NCI-H1048 (cell line): ENCODE measurements at regions not wholly inside any gene's neighbourhood (a gene's known extent, or its start where the extent isn't known, plus 50 kb on each side); places are given as distances from the start of the nearest gene placed in this dataset.

Experiments
- DNase-seq: peaks from one replicate; lab custom pipeline; 2025; lab: John Stamatoyannopoulos, UW

DNA sequence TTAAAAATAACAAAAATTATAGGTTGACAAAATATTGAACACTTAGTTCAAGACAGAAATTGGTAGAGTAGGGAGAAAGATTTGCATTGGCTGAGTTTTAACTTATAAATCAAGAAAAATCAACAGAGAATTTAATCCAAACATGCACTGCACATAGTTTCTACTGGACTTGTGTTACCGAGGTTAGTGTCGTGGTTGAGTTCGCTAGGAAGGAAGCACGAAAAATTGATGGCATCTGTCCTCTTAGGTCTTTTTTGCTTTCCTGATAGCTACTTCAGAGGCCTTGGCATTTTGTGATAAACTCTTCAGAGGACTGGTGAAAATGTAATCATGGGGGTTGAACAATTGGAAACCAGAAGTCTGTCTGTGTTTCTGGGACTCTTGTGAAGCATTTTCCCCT is 392.9 kb downstream of the NUAK1 start:
- no peak for DNase-seq

DNA sequence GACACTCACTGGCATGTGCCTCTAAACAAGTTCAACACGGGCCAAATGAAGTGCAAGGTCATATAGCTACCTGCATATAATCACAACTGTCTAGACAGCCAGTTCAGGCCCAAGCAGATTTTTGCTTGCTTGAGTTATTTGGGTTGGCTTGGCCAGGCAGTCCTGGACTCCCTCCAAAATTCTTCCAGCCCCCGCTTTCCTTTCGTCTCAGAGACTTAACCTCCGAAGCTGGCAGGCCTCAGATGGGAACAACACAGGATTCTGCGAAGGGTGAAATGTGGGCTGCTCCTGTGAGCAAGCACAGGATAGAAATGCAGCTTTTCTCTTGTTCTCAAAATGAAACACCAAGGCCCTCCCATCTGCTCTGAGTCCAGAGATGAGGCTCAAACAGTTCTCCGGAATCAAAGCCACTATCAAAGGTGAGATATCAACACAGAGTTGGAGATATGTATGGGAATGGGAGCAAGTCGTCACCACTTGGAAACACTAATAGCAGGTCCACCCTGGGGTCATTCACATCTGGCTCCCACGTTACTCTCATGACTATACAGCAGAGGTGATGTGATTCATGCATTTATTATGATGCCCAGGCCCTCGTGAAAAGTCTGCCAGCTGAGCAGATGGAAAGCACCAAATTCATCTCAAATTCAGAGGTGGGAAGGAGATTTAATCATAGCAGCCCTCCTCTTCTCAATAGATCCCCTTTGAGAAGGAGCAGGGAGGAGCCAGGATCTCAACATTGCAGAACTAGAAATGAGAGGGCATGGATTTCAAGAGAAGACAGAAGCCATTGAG is 389.8 kb downstream of the NUAK1 start:
- DNase-seq = no peak

DNA sequence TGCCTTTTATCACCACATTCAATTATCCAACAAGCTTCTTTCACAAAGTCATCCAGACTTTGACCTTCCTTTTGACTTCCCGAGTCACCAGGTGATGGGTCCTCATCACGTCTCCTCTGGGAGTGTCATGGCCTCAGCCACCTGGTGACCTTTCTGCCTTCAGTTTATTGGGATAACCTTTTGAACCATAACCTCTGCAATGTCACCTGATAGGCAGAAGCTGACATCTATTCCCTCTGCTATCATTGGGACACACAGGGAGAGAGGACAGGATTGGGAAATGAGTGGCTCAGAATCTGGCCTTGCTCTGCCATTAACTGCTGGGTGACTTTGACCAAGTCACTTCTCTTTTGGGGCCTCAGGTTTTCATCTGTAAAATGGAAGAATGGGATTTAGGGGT is 388.7 kb downstream of the NUAK1 start:
- DNase-seq = no peak

DNA sequence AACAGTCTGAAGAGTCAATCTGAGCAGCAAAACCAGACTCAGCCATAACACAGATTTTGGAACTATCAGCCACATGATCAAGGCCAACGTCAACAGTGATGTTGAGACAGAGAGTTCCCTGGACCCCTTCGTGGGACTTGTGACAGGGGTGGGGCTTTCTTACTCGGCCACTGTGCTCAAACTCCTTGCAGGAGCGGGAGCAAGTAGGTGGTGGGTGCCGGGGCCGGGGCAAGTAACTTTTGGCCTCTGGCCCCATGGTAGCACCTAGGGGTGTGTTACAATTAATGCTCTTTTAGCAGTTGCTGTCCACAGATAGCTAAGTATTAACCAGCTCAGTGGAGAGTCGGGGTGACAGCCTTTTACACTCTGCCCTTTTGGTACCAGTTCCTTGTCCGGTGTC is 384.4 kb downstream of the NUAK1 start:
- no peak for DNase-seq

DNA sequence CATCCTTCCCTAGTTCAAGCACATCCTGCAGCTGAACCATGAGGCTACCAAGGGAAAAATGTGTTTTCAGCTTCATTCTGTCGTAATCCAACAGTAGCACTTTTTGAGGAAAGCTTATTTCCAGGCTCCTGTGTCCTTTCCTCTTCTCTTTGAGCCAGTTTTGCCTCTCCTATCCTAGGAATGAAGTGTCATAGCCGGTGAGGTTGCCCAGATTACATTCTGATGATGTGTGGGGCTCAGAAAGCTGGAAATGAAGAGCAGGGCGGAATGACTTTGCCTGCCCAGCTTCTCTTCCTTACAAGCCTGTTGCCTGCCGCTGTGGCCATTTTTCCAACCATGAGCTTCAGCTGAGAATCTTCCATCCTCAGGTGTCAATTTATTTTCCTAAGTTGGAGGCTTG is 381.8 kb downstream of the NUAK1 start:
- DNase-seq = no peak

DNA sequence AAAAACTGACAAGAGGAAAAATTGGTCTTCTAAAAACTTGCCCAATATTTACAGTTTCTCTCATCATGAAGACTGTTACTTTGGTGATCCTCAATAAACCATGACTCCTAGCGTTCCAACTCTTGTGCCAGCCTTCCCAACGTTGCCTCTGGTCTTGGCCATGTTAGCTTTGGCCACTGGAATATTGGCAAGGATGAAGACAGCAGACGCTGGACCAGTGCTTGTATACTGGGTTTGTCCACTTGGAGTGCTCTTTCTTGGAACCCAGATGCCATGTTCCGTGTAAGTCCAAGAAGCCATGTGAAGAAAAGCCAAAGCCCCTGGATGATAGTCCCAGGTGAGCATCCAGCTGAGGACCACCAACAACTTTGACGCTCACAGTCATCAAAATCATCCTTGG is 379.6 kb downstream of the NUAK1 start:
- no peak for DNase-seq

DNA sequence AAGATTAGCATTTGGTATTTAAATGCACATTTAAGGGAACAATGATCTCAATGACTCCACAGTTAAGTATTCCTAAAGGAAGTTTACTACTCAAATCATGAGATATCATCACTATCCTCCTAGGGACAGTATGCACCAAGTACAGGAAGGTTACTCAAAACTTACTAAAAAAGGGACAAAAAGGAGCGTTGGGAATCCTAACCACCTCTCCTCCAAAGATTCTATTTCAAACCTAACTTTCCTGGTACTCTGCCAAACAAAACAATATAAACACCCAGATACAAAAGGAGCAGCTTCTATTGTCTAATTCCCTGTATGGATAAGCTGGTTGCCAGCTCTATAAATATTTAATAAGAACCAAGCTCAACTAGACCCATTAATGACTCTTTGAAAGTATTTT is 377.7 kb downstream of the NUAK1 start:
- DNase-seq = no peak

DNA sequence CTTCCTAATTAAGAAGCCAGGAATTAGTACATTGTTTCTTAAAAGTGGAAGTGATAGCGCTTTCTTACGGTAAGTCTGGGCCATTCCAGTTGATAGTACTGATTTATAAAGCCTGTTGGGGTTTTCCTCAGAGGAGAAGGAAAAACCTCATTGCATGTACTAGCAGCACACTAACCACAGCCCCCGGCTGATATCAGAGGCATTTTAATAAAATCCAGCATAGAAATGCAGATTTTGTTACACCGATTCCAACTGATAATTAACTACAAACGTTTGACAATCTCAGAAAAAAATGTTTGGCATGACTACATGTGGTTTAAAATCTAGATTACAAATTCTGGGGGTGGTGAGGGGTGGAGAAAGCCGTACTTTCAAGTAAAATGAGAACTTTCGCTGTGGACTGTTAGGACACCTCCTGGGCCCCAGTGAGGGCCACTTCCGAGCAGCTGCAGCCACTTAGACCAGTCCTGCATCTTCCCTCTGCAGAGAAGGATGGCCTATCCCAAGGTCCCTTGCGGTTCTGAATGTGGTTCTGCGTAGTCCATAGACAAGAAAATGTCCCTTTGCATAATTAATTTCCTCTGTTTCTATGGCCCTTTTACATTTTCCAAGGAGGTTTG is 374.4 kb downstream of the NUAK1 start:
- DNase-seq = no peak

DNA sequence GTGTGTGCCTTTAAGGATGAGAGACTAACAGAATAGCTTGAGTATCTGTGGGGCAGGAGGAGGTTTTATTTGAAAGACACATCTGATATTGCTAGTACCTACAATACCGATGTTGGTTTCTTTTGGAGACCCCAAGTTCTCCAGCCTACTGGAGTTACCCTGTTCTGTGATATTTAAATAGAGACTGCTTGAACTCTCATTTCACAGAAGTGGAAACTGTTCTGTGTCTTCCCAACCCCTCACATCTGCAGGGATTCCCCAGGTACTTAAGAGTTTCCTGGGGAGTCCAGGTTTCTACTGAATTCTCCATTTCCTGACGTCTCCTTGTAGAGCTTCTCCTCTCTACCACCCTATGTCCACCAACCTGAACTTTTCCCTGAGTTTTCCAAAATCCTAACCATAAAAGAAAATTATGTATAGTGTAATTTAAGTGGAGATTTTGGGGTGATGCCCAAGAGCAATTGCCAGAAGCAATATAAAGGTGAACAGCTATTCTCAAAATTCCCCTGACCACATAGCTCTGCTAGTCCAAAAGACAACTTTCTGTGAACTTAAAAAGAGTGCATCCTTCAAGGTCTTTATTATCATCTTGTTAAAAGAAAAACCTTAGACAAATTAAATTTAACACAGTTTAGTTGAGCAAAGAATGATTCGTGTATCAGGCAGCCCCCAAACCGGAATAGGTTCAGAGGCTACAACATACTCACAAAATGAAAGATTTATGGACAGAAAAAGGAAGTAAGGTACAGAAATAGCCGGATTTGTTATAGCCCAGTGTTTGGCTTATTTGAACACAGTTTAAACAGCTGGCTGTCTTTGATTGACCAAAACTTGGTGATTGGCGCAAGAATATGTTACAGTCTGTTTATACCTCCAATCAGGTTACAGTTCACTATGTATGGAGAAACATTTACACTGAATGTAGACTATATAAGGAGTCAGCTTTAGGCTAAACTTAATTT is 373.4 kb downstream of the NUAK1 start:
- no peak for DNase-seq

DNA sequence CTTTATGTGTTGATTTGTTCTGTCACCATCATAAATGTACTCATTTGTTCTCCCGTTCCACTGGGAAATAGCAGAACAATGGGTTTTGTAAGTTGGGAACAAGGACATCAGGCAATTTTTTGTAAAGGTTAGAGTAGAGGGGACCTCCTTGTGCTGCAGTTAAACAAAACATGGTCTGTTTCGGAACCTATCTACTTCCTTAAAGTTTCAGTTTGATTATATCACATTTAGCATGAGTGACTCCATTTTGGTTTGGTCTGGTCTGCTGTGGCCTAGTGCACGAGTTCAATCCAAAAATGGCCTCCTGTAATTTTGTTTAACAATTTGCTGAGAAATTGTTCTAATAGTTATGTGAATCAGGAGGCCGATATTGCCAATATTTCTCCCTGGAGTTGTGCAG is 372.7 kb downstream of the NUAK1 start:
- no peak for DNase-seq

DNA sequence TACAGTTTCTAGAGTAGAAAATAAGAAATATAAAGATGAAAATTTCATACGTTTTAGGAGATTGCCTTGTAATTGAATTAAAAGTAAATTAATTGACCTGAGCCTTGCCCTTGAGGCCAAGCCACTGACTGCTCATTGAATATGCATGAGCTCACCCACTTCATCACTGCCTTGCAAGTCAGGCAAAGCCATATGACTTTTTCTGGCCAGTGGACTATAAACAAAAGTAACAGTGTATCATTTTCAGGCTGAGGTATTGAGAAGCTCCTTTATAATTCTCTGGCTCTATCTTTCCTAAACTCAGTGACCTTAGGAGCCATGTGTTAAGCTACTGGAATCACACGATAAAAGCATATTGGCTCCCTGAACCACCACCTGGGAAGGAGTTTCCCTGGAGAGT is 369.3 kb downstream of the NUAK1 start:
- no peak for DNase-seq

DNA sequence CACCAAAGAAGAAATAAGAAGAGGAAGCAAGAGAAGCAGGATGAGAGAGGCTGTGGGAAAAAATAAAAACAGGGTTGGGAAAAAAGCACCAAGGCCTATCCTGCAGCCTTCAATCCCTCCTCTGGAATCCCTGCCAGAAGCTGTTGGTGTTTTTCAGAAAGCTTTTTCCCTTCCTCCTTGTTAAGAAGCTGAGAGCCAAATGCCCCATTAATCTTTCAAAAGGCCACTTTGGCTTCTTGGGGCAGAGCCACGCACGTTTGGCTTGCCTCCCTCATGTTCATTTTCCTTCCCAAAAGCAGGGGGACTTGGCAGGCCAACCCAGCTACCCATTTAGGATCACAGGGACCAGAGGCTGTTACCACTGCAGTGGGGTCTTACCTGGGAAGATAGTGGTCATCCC is 365.3 kb downstream of the NUAK1 start:
- DNase-seq = no peak

DNA sequence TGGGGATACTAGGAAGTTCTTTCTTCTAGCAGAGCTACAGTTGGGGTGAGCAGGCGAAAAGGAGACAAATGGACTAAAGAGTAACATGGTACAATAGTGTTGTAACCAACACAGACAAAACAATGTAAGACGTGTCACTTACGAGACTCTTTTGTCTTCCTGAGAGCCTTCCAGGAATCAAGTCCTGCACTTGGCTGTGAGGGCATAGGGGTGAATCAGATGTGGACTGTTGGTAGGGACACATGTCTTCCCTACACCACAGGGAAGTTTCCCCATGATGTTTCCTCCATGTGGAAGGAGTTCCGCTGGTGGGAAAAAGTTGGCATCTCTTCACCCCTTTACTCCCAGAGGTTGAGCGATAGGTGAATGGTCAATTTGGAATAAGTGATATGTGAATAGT is 364.7 kb downstream of the NUAK1 start:
- DNase-seq = no peak

DNA sequence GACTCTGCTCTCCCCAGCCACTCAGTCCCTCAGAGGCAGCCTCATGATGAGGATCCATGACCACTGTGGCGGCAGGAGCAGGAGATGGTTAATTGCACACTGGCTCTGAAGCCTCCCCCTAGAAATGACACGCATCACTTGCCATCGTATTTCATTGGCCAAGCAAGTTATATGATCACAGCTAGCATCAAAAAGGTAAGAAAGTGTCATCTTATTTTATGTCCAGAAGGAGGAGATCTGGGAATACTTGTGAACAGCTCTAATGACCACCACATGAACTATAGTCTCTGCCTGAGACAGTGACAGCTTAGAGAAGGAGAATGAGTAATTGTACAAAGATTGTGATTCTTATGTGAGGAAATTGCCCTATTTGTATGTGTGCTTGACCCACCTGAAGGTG is 363.4 kb downstream of the NUAK1 start:
- no peak for DNase-seq

DNA sequence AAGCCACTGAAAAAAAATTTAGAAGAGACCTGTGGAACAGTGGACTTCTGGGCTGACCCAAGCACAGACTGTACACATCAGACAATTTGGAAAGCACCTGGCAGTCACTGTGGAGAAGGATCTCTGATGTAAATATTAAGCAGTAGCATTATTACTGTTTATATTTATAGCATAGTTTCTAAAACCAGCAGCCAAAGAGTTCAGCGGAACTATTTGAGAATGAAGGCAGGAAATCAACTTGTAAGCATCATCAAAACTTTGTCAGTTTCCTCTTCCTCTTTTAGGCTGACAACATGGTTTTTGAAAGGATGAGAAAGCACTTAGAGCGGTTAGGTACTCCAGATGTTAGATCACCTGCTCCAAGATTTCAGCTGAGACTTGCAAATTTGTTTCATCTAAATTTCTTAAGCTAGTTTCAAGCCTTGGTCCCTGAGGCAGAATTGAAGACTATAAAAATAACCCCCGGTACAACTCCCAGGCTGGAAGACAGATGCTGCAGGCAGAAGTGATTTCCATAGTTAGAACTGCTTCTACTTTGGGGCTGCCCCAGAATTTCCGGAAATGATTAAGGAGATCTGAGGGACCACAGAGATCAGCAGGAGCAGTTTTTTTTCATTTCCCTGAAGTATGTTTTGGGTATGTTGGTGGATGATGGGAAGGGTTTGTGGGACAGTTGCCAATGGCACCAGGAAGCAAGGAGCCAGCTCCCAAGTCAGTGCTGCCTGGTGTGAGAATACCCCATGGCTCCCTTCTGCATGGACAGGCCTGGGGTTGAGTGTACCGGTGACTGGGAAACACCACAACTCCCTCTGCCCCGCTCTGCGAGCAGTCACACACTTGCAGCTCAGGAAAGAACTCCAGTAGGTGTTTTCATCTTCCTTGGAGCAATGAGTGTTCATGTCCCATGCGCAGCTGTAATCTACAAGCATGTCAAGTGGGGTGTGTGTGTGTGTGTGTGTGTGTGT is 354.5 kb downstream of the NUAK1 start:
- DNase-seq = no peak

DNA sequence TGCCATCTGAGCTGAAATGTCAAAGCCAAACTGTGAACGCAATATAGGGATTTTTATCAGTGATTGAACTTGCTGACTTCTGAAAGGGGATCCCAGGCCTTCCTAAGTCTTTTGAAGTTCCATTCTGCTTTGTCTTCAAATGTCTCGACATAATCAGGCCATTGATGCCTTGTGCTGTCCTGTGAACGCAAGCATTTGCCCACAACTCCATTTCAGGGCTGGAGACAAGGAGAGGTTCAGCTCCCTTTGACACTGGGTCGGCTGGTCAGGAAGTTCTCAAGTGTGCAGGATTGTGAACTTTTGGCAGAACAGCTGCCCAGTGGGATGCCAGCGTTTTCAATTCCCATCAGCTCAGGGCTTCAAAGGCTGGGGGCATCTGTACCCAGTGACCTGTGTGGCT is 345.3 kb downstream of the NUAK1 start:
- no peak for DNase-seq

DNA sequence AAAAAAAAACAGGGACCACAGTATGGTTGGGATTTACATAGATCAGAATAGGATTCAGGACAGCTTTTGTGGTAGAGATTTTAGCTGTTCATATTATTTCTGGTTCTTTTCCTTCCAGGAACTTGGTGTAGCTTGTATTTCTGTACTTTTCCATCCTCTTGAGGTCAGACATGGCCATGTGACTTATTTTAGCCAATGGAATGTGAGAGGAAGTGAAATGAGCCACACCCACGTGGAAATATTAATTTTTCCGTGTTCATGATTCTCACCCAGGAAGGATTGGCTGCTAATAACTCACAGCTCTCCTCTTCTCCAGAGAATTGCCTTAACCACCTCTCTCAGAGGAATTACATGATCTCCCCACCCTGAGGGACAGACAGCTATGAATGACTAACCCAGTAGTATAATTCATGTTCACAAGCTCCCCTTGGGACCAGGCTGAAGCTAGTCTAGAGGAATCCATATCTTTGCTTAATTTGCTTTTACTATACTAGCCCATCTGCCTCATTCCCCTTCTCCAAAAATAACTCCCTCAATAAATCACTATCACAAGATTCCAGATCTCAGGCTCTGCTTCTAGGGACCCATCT is 340.4 kb downstream of the NUAK1 start:
- no peak for DNase-seq

DNA sequence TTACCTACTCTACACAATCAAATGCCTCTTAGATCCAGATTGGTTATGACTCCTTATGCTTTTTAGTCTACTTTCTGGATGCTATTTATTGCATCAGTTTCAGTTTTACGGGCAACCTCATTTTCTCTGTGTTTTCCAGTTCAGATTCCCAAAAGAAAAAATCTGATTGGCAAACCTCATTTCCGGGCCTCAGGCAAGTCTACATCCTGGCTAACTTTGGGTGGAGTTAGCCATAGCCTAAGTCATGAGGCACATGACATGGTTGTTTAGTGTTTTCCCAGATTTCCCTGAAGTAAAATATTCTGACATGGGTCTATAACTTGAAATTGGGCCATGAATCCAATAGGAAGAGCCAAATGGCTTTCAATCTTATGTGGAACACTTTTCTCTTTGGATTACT is 339.7 kb downstream of the NUAK1 start:
- no peak for DNase-seq

DNA sequence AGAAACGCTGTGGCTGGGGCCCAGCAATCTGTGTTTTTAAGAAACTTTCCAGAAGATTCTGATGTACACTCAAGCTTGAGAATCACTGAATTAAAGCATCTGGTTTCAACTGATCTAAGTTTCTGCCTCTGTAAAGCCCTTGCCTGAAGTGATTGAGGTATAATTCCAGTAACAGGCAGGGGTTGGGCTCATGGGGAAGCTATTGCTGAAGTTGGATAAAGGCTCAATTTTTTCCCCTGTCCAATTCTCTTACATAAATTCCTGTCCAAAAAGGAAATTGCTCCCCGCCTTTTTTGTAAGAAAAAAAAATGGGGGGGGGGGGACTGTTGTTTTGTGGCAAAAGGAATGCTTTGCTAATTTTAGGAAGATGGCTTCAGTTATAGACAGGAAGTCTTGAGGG is 337.4 kb downstream of the NUAK1 start:
- no peak for DNase-seq

DNA sequence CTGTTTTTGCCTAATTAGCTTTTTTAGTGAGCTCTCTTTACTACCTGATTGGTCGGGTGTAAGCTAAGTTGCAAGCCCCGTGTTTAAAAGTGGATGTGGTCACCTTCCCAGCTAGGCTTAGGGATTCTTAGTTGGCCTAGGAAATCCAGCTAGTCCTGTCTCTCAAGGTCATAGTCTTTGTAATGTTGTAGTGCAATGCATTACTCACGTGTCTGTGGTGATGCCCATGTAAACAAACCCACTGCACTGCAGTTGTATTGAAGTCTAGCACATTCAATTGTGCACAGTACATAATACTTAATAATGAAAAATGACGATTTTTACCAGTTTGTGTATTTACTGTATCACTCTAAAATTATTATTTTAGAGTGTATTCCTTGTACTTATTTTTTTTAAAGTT is 335.5 kb downstream of the NUAK1 start:
- DNase-seq = no peak

DNA sequence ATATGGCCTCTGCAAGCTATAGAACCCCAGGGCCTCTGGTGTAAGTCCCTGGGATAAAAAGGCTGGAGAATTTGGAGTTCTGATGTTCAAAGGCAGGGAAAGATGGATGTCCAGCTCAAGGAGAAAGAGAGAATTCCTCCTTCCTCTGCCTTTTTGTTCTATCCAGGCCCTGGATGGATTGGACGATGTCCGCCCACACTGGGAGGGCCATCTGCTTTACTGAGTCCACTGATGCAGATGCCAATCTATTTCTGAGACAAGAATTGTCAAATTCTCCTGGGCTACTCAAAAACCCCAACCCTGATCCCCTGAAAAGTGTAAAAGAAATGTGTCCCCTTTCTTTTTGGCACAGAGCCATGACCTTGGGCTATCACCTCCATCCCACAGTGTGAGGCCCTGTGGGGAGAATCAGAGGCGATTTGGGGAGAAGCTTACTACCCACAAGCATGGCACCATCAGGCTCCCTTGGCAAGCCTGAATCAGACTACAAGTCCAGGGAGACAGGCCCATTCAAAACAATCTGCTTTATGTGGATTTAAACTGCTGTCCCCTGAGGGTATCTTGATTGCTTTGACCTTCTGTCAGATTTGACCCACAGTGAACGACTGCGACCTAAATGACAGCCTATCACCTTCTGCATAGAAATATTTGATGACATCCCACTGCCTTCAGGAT is 334.0 kb downstream of the NUAK1 start:
- no peak for DNase-seq
